Limb (tissue), 2 donors: ENCODE measurements at regions not wholly inside any gene's neighbourhood (a gene's known extent, or its start where the extent isn't known, plus 50 kb on each side); places are given as distances from the start of the nearest gene placed in this dataset.

ENCODE experiments used
- DNase-seq, 2 donors: peaks; one replicate each; pipeline ENCODE4 v3.0.0-alpha.2; 2016; ENCODE audit errors: extremely low spot score in 2 of 2

DNA sequence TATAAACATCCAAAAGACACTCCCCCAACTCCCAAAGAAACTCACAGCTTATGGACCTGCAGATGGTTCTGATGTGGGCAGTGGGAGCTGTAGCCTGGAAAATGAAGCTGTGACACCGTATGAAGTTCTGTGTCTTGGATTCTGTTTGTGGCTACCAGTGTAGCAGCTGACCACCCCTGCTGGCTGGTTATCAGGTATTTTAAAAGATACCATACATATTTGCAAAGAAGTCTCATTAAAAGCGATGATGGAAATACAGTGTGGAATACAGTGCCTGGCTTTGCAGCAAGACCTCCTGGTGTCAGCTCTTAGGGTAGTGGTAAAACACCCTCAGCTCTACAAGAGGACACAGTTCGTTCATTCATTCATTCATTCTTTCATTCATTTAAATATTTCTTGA is 194.3 kb upstream of the PRKCQ start:
- DNase-seq: no peak

DNA sequence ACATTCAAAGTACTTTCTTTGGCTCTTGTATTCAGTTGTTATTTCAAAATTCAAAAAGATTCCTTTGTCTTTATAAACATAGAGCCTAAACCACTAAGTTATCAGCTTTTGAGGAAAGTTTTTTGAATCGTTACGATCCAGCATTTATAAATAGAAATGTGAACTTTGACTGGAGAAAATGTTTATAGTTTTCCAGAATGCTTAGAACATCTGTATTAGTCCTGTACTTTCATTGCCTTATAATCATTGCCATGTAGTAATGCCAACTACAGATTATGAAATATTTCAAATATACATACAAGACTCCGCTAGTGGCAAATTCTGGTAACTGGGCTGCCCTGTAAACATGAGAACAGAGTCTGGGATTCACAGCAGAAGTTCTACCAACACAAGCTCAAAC is 191.3 kb upstream of the PRKCQ start:
- DNase-seq: no peak

DNA sequence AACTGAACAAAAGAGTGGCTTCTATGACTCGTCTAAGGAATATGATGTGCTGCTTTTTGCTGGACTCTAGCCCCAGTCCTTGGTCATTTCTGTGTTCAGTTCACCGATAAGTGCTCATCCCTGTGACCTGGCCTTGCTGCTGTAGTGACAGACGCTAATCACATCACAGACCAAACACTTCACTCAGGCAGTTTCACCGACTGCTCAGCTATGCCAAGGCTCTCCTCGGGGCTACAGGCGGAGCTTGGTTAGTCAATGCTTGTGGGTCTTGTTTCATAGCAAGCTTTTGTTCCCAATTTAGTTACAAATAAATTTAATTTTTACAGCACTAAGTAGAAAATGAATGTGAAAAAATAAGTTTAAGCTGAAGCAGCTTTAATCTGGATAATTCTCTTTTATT is 190.8 kb upstream of the PRKCQ start:
- DNase-seq: no peak

DNA sequence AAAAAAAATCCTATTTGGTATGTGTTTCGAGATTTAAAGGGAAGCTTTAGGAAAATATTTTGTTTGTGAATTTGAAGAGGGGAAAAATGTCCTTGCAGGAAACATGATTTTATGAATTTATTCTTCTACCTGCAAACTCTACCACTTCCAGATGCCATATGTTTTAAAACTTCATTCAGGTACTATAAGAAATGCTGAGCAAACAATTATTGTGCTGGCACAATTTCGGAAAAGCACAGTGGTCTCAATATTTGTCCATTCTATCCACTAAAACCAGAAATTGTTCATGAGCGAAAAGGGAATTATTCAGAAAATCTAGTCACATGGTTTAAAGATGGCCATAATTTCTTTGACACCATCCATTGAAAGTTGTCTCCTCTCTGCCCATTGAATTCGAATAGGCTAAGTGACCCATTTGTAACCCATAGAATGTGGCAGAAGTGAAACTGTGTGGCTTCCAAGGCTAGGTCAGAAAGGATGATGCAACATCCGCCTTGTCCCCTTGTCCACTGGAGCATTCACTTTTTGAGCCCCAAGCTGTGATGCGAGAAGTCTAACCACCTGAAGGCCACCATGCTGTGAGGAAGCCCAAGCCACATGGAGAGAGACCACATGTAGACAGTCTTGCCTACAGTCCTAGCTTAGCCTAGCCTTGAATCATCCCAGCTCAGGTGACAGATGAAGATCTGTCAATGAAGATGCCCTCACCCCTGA is 189.8 kb upstream of the PRKCQ start:
- no peak for DNase-seq

DNA sequence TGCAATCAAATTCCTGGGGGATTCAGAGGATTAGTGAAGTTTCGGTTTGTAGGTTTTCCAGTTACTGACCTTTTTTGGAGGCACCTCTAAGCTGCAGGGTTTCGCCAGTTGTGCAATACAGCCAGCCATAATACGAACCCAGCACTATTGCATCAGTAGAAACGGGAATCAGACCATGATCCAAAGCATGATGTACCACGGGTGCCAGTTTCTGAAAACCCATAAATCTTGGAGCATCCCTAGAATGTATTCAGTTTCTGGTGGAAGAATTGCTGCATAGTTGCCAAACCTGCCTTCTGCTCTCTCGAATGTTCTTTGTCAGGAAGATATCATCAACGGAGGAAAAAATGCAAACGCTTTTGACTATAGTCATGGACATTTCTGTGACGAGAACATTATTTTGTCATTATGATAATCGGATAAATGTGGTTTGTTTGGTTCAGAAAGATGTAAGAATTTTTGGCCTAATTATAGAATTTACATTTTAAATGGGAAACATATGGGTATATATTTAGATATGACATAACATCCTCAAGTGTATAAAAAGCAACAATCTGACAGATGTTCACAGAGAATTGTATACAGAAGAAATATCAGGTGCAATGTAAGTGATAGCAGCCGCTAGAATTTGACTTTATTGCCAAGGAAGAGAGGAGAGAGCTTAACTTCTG is 186.2 kb upstream of the PRKCQ start:
- peak in 1 of 2 donors; percentile 61 for DNase-seq

DNA sequence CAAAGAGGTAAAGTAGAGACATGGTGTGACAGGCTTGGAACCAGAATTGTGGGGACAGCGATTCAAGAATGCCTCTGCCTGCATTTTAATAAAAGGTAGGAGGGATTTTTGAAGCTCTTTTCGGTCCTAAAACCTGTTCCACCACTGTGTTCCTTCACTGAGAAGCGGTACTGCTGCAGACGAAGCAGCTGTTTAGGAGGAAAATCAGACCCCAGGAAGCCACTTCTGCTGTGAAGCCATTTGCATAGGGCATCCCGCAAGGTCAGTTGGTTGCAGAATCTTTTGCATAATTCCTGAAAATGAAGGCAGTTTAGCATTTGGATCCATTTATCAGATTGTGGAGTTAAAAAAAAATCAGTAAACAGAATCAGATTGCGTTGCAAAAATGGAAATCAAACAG is 183.3 kb upstream of the PRKCQ start:
- DNase-seq: no peak

DNA sequence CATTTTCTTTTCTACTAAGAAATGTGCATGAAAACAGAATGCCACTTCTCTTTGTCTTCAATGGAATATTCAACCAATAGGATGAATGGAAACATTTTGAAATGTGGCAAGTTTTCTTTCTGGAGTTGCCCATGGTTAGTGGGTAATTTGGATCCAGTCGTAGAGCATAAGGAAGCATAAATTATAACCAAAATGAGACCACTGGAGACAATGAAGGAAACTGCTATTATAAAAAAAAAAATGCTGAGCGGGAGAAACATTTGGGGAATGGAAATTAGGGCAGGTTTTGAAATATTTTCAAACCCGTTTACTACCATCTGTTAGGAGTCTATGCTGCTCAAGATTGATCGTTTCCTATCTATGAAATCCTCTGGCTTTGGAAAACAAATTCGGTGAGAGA is 182.9 kb upstream of the PRKCQ start:
- DNase-seq: no peak

DNA sequence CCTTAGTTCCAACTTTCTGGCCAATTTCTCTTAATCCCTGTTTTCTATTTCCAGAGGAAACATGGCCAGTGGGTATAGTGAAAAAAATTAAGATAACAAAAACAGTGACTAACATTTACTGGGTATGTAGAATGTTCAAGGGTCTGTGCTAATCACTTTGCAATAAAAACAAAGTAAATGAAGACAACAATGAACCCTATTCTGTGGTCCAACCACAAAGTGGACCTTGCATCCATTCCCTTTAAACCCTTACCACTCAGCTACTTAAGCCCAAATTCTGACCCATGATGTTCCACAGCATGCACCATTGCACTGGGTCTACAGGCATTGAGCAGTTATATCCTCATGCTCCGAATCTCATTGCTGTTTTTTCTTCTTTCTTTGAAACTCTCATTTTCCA is 179.9 kb upstream of the PRKCQ start:
- no peak for DNase-seq

DNA sequence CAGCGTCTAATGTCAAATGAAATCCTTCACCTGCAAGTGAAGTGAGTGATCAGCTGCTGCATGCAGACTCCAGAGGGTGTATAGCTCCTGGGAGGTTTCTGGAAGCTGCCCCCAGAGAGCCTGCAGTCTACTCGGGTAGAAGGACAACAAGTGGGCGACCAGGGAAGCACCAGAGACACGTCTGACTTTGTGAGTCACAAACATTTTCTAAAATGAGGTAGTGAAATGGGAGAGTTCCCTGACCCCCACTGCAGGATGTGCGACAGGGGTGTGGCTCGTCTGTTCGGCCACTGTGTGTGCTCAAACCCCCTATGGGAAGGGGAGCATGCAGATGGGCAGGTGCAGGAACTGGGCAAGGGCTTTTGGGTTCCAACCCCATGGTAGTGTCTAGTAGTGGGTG is 177.1 kb upstream of the PRKCQ start:
- DNase-seq: no peak

DNA sequence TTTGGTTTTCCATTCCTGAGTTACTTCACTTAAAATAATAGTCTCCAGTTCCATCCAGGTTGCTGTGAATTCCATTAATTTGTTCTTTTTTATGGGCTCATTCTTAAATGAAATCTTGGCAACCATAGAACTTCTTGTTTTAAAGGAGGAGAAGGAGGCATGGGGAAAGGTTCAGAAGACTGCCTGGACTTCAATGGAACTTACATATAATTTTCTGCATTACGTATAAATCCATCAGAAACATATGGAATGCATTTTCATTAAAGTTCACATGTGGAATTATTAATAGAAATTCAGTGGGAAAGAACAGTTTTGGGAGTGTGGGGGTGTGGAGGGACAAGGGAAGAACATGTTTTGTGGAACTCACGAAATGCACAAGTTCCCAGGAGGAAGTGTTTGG is 176.6 kb upstream of the PRKCQ start:
- DNase-seq: peak in 1 of 2 donors; percentile 53

DNA sequence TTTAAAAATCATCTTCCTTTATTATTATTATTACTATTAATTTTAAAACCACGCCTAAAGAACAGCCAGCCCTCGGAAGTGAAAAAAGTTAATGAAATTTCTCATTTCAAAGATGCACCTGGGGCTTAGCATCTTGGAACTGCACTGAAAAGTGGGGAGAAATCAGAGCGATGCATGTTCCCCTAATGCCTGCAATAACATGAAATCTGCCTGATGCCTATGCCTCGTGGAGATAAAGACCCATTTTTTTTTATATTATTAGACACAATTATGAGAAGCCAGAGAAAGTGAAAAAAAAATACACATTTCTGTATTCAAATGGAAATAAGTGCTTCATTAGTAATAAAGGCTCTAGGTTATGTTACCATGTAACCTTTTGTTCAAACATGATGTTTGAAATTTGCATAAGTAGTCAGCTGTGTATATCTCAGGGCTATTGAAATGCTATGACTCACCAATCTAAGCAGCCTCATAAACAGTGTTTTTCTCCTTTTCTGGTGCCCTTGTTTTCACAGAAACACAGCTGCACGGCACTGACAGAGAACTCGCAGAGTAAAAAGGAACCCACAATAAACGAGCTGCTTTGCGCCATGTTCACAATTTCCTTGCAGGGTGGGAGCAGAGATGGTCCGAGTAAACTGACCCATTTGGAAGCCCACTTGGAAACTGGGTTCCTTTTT is 175.8 kb upstream of the PRKCQ start:
- no peak for DNase-seq

DNA sequence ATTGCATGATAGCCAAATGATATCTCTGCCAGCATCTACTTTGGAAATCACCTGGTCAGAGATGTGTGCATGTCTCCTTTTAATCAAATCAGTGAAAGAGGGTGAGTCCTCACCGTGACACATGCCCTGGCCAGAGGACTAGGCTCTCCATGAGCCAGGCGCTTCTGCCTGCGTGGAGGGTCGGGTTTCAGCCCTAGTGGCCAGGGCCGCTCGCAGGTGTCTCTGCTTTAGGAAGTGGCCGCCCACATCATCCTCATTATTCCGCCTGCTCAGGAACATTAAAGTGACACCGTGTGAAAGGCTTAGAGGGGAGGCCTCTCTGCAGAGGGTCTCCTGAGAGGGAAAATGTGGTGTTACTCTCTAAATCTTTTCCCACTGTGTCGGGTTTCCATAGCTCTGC is 173.6 kb upstream of the PRKCQ start:
- no peak for DNase-seq

DNA sequence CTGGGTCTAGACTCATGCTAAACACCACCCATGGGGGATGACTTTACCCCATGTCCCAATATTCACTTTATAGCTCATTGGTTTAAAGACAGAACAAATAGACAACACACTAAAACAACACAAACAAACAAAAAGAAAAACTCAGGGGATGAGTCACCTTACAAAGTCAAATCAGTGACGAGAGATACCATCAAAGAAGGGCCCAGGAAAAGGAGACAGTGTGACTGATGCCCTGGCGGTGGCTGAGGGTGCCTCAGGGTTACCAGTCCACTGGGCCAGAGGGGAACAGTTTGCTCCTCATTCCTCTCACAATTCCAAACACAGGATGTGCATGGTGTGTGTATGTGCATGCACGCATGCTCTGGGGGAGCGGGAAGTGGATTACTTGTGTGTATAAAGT is 171.3 kb upstream of the PRKCQ start:
- DNase-seq: no peak

DNA sequence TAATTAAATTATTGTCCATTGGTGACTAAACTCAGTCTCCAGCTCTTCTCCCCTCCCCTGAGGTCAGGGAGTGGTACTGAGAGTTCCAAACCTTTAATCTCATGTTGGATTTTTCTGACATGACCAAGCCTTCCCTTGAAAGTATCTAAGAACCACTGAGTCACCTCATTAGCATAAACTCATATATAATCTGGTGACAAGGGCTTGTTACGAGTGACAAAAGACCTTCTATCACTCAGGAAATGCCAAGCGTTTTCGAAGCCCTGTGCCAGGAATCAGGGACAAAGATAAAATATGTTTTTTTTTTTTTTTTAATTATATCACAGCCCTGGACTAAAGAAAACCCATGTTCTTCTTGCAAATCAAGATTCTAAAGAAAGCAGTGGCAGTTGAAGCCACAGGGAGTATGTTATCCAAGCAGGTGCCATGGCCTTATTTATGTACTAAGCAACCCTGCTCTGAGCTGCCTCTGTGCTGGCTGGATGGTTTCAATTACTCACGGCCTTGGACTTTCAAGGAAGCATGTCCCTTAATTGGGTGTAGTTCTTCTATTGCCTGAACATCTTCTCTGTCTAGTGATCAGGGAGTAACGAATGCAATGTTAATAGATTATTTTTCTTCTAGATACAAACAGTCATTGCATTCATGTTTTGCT is 169.0 kb upstream of the PRKCQ start:
- DNase-seq: no peak

DNA sequence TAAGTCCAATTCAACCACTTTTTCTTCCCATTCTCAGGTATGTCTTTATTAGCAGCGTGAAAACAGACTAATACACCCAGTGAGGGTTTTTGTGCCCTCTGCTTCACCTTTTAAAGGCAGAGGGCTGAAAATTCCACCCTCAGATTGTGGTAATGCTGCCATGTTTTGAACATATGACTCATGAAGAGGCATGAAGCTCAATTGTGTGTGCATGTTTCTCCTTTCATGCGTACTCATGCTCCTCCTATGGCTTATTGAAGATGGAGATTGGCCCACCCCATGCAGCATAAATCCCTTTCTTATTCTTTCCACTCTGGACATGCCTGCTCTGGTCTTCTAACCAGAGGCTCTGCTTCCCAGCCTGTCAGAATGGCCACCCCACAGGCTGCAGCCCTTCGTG is 168.0 kb upstream of the PRKCQ start:
- DNase-seq: no peak

DNA sequence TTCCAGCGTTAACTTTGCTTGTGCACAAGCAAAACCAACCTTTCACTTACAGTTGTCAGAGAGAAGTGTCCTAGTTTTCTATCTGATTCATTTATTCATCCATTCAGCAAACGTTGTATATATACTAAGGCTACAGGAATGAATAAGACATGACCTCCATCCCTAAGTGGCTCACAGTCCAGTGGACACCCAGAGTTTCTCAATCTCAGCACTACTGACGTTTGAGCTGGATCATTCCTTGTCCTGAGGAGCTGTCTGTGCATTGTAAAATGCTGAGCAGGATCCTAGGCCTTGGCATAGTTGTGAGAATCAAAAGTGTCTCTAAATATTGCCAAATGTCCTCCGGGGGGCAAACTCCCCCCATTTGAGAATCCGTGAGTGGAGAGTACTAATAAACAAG is 166.7 kb upstream of the PRKCQ start:
- no peak for DNase-seq

DNA sequence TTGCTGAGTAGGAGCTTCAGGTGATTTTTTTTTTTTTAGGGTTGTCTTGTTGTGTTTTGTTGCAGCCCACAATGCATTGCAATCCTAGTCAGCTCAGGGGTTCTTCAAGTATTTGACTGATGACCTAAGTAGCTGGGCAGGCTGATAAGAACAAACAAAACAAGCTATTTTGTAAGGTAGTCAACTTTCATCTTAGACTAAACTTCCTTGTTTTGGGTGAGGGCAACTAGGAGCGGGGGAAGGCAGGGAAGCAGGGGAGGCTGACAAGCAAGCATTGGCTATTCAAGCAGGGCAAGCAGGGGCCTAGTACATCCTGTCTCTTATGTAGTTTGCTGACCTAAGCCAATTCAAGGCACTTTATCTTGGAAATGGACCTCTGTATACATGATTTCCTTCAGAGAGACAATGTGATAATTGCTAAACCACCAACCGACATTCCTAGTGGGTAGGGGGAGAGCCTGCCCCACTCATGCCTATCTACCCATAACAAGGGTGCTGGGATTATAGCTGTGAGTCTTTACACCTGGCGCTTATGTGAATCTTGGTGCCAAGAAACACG is 163.3 kb upstream of the PRKCQ start:
- DNase-seq: no peak

DNA sequence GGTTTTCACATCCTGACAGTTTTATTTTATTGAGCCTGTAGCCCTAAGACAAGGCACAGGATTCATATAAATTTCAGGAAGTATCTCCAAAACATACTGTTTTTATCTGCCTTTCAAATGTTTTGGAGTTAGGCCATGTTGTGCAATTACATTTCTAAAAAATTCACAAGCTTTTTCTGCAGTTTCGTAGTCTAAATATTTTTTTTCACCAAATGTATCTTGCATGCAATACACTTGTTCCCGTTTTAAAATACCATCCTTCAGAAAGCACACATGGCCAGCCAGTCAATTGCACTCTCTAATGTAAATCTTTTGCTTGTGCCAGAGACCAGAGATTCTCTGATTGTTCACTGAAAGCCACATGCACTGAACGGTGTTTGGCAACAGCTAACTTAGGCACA is 161.5 kb upstream of the PRKCQ start:
- no peak for DNase-seq

DNA sequence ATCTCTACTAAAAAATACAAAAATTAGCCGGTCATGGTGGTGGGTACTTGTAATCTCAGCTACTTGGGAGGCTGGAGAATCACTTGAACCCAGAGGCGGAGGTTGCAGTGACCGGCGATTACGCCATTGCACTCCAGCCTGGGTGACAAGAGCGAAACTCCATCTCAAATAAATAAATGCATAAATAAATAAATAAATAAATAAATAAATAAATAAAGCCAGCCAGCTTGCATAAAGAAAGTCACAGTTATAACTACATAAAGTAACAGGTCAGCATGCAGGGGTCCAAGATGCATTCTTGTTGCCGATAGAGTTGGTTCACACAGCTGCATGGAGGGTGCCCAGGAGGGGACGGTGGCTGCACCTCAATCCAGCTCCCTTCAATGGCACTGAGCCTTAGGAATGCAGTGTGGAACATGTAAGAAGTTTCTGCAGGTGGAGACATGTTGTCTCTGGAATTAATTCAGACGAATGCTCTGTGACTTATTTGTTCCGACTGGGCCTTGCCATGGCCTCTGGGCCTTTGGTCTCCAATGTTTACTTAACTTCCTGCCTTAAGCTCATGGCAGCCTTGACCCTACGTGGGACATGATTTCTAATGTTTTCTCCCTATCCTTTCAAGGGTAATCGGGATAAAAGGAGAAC is 159.6 kb upstream of the PRKCQ start:
- no peak for DNase-seq

DNA sequence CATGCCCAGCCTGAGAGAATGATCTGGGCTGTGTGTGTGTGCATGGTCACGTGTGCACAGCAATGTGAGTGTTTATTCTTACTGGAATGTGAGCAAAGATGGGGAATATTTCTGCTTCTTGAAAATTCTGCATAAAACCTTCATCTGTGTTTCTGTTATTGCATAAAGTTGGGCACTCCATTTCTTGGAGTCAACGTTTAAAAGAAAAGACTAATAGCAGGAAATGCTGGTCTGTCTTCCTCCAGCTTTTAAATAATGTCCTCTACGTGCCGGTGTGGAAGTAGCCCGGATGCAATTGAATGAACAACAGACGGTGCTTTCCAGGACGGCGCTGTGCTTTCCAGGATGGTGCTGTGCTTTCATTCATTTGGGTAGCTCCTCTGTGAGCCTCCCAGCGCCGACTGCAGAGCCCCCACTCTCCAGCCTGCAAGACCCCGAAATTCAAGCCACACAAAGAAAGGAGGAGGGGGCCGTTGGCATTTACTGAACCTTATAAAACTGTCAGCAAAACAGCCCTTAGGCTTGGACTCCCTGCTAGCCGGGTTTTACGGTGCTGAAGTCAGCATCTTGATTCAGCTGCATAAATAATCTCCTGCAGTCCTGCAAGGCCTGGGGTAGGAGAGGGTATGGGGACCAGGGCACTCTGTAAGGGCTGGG is 158.2 kb upstream of the PRKCQ start:
- DNase-seq: peak in 1 of 2 donors; percentile 51

DNA sequence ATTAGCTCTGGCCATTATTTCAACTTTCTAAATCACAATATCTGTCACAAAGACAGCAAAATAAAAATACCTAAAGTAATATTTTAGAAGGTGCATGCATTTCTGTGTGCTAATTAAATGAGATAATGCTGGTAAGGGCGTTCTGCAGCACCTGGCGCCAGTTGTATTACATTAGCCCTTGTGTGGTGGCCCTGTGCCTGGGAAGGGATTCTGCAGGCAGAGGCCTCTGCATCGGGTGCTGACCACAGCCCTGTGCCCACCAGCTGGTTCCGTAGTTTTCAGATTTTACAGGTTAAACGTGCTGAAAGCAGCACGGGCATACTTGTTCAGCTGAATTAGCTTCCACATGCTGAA is 157.7 kb upstream of the PRKCQ start:
- no peak for DNase-seq
